Lung (tissue), 11 donors: ENCODE measurements at regions not wholly inside any gene's neighbourhood (a gene's known extent, or its start where the extent isn't known, plus 50 kb on each side); places are given as distances from the start of the nearest gene placed in this dataset.

Experiments used
- ATAC-seq: fragments of 200-7000 bp; cut with Tn5 transposase; one replicate; pipeline ENCODE4 v1.9.1; 2020; ENCODE audit warnings: moderate number of reproducible peaks; ENCODE audit not compliant: insufficient read depth, low FRiP score
- DNase-seq, 3 donors: peaks; one replicate each; pipeline ENCODE4 v3.0.0-alpha.2; 2013 to 2017
- H3K27ac ChIP-seq, 2 donors: one replicate each; pipeline ENCODE4 v1.5.1; 2013; ENCODE audit warnings: mild to moderate bottlenecking in 2 of 2, moderate library complexity in 2 of 2, control low read depth in 1 of 2, inconsistent platforms in 1 of 2, low read depth in 1 of 2, low read length in 1 of 2
- H3K27me3 ChIP-seq, 3 donors: one replicate each; pipeline ENCODE4 v1.5.1; 2013; ENCODE audit warnings: low read length in 2 of 3; ENCODE audit not compliant: control insufficient read depth in 3 of 3, insufficient read depth in 3 of 3
- H3K36me3 ChIP-seq, 4 donors: one replicate each; pipeline ENCODE4 v1.5.1; 2013; ENCODE audit warnings: low read length in 4 of 4, mild to moderate bottlenecking in 1 of 4, moderate library complexity in 1 of 4; ENCODE audit not compliant: control insufficient read depth in 4 of 4, insufficient read depth in 4 of 4
- H3K4me1 ChIP-seq, 5 donors: one replicate each; pipeline ENCODE4 v1.5.1; 2013; ENCODE audit warnings: low read length in 5 of 5, mild to moderate bottlenecking in 2 of 5, moderate library complexity in 1 of 5; ENCODE audit not compliant: control insufficient read depth in 5 of 5, insufficient read depth in 5 of 5
- H3K4me3 ChIP-seq: one replicate; pipeline ENCODE4 v1.5.1; 2013; ENCODE audit warnings: mild to moderate bottlenecking, control low read depth, moderate library complexity
- H3K9ac ChIP-seq, 2 donors: one replicate each; pipeline ENCODE4 v1.5.1; 2013; ENCODE audit warnings: low read length in 2 of 2, control low read depth in 1 of 2; ENCODE audit not compliant: insufficient read depth in 1 of 2
- H3K9me3 ChIP-seq, 4 donors: one replicate each; pipeline ENCODE4 v1.5.1; 2013; ENCODE audit warnings: low read length in 3 of 4, mild to moderate bottlenecking in 1 of 4, moderate library complexity in 1 of 4; ENCODE audit not compliant: control insufficient read depth in 4 of 4, insufficient read depth in 3 of 4
- CTCF ChIP-seq: IDR thresholded peaks from 2 replicates; pipeline ENCODE4 v1.5.1; 2012; ENCODE audit warnings: mild to moderate bottlenecking; ENCODE audit errors: control extremely low read depth, extremely low read depth
- WGBS, 2 donors: extraction: QIAGEN DNeasy Blood & Tissue Kit; methylation state at CpG; one replicate each; pipeline ENCODE4 v1.1.7; 2013; 5-methylcytosine and 5-hydroxymethylcytosine counted together
- donor health status: control.
- donor health status: control.
- donor health status: Bipolar disorder and iron deficiency.
- donor health status: healthy.
- donor health status: DM: yes; HTN: yes; CAD: no.

DNA sequence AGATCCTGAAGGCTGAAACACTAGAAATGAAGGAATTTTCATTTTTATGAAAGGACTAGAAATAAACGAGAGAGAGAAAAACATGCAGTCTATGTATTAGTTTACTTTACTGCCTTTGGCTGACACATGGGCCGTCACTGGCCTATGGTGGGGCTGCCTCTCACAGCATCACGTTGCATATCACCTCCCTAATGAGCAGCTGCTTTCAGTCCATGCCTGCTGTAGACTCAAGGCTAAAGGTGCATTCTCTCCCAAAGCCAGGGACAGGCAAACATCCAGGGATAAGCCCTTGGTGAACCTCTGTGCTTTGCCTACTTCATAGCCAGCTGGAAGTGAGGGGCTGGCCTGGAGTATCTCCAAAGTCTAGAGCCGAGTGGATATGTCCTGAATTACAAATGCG lies 359.4 kb downstream of the GPAM start:
- H3K9me3 ChIP-seq, result no peaks in the 10 kb centered on the region
- H3K27ac ChIP-seq, result no peak overlapping the region
- DNase-seq (no peak), ATAC-seq (no peak)
- no peak for TF ChIP-seq CTCF
- no peaks in the 10 kb centered on the region for H3K36me3 ChIP-seq
- H3K4me3 ChIP-seq, result no peak overlapping the region
- H3K27me3 ChIP-seq, result peaks cover 0 to 2% (median 0%) of the 10 kb centered on the region in 3 donors
- no peaks in the 10 kb centered on the region for H3K4me1 ChIP-seq
- 70 to 71% methylated on average over 5 of the region's 5 CpGs for WGBS, 2 donors
- H3K9ac ChIP-seq, result no peak overlapping the region

GRCh38 chr10:111830359-111830758 lies 353.2 kb downstream of the GPAM start:
- H3K27me3 ChIP-seq, result peaks cover 0 to 2% (median 0%) of the 10 kb centered on the region in 3 donors
- H3K9ac ChIP-seq, result no peak overlapping the region
- H3K4me3 ChIP-seq, result no peak overlapping the region
- H3K27ac ChIP-seq, result no peak overlapping the region
- ATAC-seq (no peak), DNase-seq (no peak)
- H3K9me3 ChIP-seq, result no peaks in the 10 kb centered on the region
- WGBS, 2 donors, result 69 to 71% methylated on average over 7 of the region's 7 CpGs
- no peak for TF ChIP-seq CTCF
- no peaks in the 10 kb centered on the region for H3K36me3 ChIP-seq
- peaks cover 0 to 1% (median 0%) of the 10 kb centered on the region in 5 donors for H3K4me1 ChIP-seq

- Histone ChIP-seq H3K27me3 (peaks cover 0 to 2% (median 0%) of the 10 kb centered on the region in 3 donors), H3K27ac (no peak overlapping the region), H3K4me3 (no peak overlapping the region), H3K36me3 (no peaks in the 10 kb centered on the region), H3K9ac (no peak overlapping the region), H3K9me3 (no peaks in the 10 kb centered on the region), H3K4me1 (peaks cover 0 to 1% (median 0%) of the 10 kb centered on the region in 5 donors)
- no peak for TF ChIP-seq CTCF
- WGBS, 2 donors, result 74 to 79% methylated on average over 6 of the region's 6 CpGs
- DNase-seq (no peak), ATAC-seq (no peak)
Observed at GRCh38 chr10:111831058-111831457, 352.5 kb downstream of the GPAM start.

- DNase-seq (no peak), ATAC-seq (no peak)
- no peak for TF ChIP-seq CTCF
- Histone ChIP-seq H3K27ac (no peak overlapping the region), H3K9ac (no peak overlapping the region), H3K9me3 (no peaks in the 10 kb centered on the region), H3K4me1 (peaks cover 0 to 3% (median 0%) of the 10 kb centered on the region in 5 donors), H3K36me3 (no peaks in the 10 kb centered on the region), H3K4me3 (no peak overlapping the region), H3K27me3 (peaks cover 0 to 1% (median 0%) of the 10 kb centered on the region in 3 donors)
- WGBS, 2 donors, result 28 to 35% methylated on average over 2 of the region's 2 CpGs
Observed at GRCh38 chr10:111833251-111833650, 350.3 kb downstream of the GPAM start.
